Tibial nerve (tissue), 4 donors: ENCODE measurements at regions not wholly inside any gene's neighbourhood (a gene's known extent, or its start where the extent isn't known, plus 50 kb on each side); places are given as distances from the start of the nearest gene placed in this dataset.

Experiments used
- DNase-seq, 2 donors: peaks; one replicate each; pipeline ENCODE4 v3.0.0-alpha.2; 2019; ENCODE audit warnings: low spot score in 2 of 2
- H3K27ac ChIP-seq, 4 donors: fragments of 200-600 bp; sonication (generic) in 3 of 4; one replicate each; pipeline ENCODE4 v1.5.1; 2017 to 2019; ENCODE audit warnings: mild to moderate bottlenecking in 1 of 4
- H3K27me3 ChIP-seq, 2 donors: fragments of 200-600 bp; sonication (generic) in 1 of 2; one replicate each; pipeline versions ENCODE4 v1.5.1 to v1.6.0; 2017 to 2019
- H3K36me3 ChIP-seq, 3 donors: fragments of 200-600 bp; sonication (generic); one replicate each; pipeline ENCODE4 v1.5.1; 2018 to 2019
- H3K4me1 ChIP-seq, 4 donors: fragments of 200-600 bp; sonication (generic) in 3 of 4; one replicate each; pipeline ENCODE4 v1.5.1; 2017 to 2019
- H3K4me3 ChIP-seq, 4 donors: fragments of 200-600 bp; sonication (generic) in 3 of 4; one replicate each; pipeline ENCODE4 v1.5.1; 2017 to 2019; ENCODE audit warnings: mild to moderate bottlenecking in 1 of 4, moderate library complexity in 1 of 4
- H3K9me3 ChIP-seq, 4 donors: fragments of 200-600 bp; sonication (generic) in 3 of 4; one replicate each; pipeline ENCODE4 v1.5.1; 2017 to 2019
- EP300 ChIP-seq, 2 donors: sonication (generic); formaldehyde crosslinking; IDR thresholded peaks; one replicate each; pipeline ENCODE4 v1.6.1; 2017; ENCODE audit warnings: antibody characterized with exemption in 2 of 2, mild to moderate bottlenecking in 1 of 2
- POLR2A ChIP-seq, 2 donors: fragments of 450-650 bp; IDR thresholded peaks; one replicate each; pipeline ENCODE4 v1.6.1; 2017; ENCODE audit warnings: antibody characterized with exemption in 2 of 2, mild to moderate bottlenecking in 2 of 2, moderate library complexity in 2 of 2
- WGBS, 2 donors: methylation state at CpG; one replicate each; pipeline ENCODE4 v1.1.5; 2018; 5-methylcytosine and 5-hydroxymethylcytosine counted together
- TF ChIP-seq, protein P1 (sequence below), 5 experiments: fragments of 200-600 bp in 3 of 5; fragments of 450-650 bp in 2 of 5; sonication (generic) in 3 of 5; IDR thresholded peaks; one replicate each; pipeline ENCODE4 v1.5.1; 2016 to 2019; ENCODE audit warnings: antibody characterized with exemption in 5 of 5, mild to moderate bottlenecking in 3 of 5, moderate library complexity in 2 of 5

DNA sequence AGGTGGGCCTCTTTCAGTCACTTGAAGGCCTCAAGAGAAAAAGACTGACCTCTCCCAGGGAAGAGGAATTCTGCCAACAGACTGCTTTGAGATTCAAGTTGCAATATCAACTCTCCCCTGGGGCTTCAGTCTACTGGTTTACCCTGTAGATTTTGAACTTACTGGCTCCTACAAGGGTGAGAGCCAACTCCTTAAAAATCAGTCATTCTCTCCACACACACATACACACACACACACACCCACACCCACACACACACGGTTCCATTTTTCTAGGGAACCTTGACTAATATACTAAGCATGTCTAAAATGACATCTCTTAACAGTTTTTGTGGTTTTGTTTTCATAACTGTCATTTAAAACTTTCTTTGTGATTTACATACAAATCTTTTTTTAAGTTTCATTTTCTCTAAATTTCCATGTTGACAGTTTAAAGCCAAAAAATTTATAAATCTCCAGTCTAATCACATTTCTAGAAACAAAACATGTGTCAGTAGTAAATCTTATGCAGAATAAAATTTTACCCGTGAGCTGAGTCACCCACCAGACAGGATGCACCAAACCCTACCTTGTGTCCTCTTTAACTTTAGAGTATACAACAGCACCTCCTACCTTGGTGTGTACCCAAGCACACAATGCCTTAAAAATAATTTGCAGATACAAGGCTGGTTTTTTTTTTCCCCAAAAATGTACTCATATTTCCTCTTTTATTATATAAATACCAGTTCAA, 394.6 kb downstream of the AEBP2 start:
- no peaks in the 10 kb centered on the region for H3K36me3 ChIP-seq
- no peak for DNase-seq
- H3K9me3 ChIP-seq = no peaks in the 10 kb centered on the region
- TF ChIP-seq, protein P1, sequence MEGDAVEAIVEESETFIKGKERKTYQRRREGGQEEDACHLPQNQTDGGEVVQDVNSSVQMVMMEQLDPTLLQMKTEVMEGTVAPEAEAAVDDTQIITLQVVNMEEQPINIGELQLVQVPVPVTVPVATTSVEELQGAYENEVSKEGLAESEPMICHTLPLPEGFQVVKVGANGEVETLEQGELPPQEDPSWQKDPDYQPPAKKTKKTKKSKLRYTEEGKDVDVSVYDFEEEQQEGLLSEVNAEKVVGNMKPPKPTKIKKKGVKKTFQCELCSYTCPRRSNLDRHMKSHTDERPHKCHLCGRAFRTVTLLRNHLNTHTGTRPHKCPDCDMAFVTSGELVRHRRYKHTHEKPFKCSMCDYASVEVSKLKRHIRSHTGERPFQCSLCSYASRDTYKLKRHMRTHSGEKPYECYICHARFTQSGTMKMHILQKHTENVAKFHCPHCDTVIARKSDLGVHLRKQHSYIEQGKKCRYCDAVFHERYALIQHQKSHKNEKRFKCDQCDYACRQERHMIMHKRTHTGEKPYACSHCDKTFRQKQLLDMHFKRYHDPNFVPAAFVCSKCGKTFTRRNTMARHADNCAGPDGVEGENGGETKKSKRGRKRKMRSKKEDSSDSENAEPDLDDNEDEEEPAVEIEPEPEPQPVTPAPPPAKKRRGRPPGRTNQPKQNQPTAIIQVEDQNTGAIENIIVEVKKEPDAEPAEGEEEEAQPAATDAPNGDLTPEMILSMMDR (IDR thresholded peaks at IDR 0.05) = no peak
- no peak for TF ChIP-seq POLR2A (IDR thresholded peaks at IDR 0.05)
- no peak for TF ChIP-seq EP300 (IDR thresholded peaks at IDR 0.05)
- H3K27me3 ChIP-seq = no peaks in the 10 kb centered on the region
- H3K4me1 ChIP-seq = no peaks in the 10 kb centered on the region
- H3K27ac ChIP-seq = no peak overlapping the region
- no peak overlapping the region for H3K4me3 ChIP-seq
- 34 to 39% methylated on average over 2 of the region's 2 CpGs for WGBS, 2 donors

- no peaks in the 10 kb centered on the region for H3K9me3 ChIP-seq
- H3K4me3 ChIP-seq = no peak overlapping the region
- no peak overlapping the region for H3K27ac ChIP-seq
- no peak for TF ChIP-seq POLR2A (IDR thresholded peaks at IDR 0.05)
- no peak for DNase-seq
- no peaks in the 10 kb centered on the region for H3K4me1 ChIP-seq
- H3K36me3 ChIP-seq = no peaks in the 10 kb centered on the region
- H3K27me3 ChIP-seq = no peaks in the 10 kb centered on the region
Observed at GRCh38 chr12:19834592-19834991, 395.3 kb downstream of the AEBP2 start.

GRCh38 chr12:19836056-19836455, 396.8 kb downstream of the AEBP2 start:
- 96% methylated on average over 14 of the region's 14 CpGs for WGBS, 2 donors
- Histone ChIP-seq H3K27me3 (no peaks in the 10 kb centered on the region), H3K36me3 (no peaks in the 10 kb centered on the region), H3K4me3 (no peak overlapping the region), H3K9me3 (no peaks in the 10 kb centered on the region), H3K4me1 (no peaks in the 10 kb centered on the region), H3K27ac (no peak overlapping the region)
- no peak for TF ChIP-seq POLR2A (IDR thresholded peaks at IDR 0.05)
- no peak for TF ChIP-seq EP300 (IDR thresholded peaks at IDR 0.05)
- TF ChIP-seq, protein P1 (IDR thresholded peaks at IDR 0.05) = no peak
- DNase-seq = no peak

DNA sequence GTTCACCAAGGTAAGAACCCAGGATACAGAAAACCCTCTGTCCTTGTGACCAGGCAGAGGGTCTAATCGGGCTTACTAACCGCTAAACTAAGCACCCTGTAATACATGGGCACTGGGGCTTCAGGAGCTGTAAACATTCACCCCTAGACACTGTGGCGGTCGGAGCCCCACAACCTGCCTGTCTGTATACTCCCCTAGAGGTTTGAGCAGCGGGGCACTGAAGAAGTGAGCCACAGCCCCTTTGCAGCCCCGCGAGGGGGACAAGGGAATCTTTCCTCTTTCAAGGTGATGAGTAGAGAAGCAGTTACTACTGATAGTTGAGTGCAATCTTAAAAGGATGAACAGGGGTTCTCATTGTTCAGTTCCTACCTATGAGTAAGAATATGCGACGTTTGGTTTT, 397.2 kb downstream of the AEBP2 start:
- no peaks in the 10 kb centered on the region for H3K27me3 ChIP-seq
- 93 to 95% methylated on average over 9 of the region's 9 CpGs for WGBS, 2 donors
- H3K27ac ChIP-seq = no peak overlapping the region
- no peak for TF ChIP-seq EP300 (IDR thresholded peaks at IDR 0.05)
- TF ChIP-seq POLR2A (IDR thresholded peaks at IDR 0.05) = no peak
- TF ChIP-seq, protein P1 (IDR thresholded peaks at IDR 0.05) = no peak
- no peaks in the 10 kb centered on the region for H3K4me1 ChIP-seq
- no peaks in the 10 kb centered on the region for H3K9me3 ChIP-seq
- no peaks in the 10 kb centered on the region for H3K36me3 ChIP-seq
- no peak overlapping the region for H3K4me3 ChIP-seq
- DNase-seq = no peak

- H3K4me3 ChIP-seq = no peak overlapping the region
- no peaks in the 10 kb centered on the region for H3K9me3 ChIP-seq
- 74 to 78% methylated on average over 3 of the region's 3 CpGs for WGBS, 2 donors
- no peak overlapping the region for H3K27ac ChIP-seq
- no peaks in the 10 kb centered on the region for H3K4me1 ChIP-seq
- no peak for DNase-seq
- H3K27me3 ChIP-seq = no peaks in the 10 kb centered on the region
- no peaks in the 10 kb centered on the region for H3K36me3 ChIP-seq
- TF ChIP-seq, protein P1 (IDR thresholded peaks at IDR 0.05) = no peak
- no peak for TF ChIP-seq POLR2A (IDR thresholded peaks at IDR 0.05)
- TF ChIP-seq EP300 (IDR thresholded peaks at IDR 0.05) = no peak
Observed at GRCh38 chr12:19837543-19837942, 398.3 kb downstream of the AEBP2 start.

- Histone ChIP-seq H3K4me1 (no peaks in the 10 kb centered on the region), H3K27ac (no peak overlapping the region), H3K9me3 (no peaks in the 10 kb centered on the region), H3K27me3 (no peaks in the 10 kb centered on the region), H3K4me3 (no peak overlapping the region), H3K36me3 (no peaks in the 10 kb centered on the region)
- DNase-seq = no peak
- no peak for TF ChIP-seq POLR2A (IDR thresholded peaks at IDR 0.05)
- TF ChIP-seq, protein P1 (IDR thresholded peaks at IDR 0.05) = no peak
- no peak for TF ChIP-seq EP300 (IDR thresholded peaks at IDR 0.05)
Observed at GRCh38 chr12:19841451-19841850, 402.2 kb downstream of the AEBP2 start.
